Thyroid gland (tissue), 4 donors: ENCODE measurements at regions not wholly inside any gene's neighbourhood (a gene's known extent, or its start where the extent isn't known, plus 50 kb on each side); places are given as distances from the start of the nearest gene placed in this dataset.

Source experiments
- POLR2A ChIP-seq, 2 donors: fragments of 450-650 bp; IDR thresholded peaks; one replicate each; pipeline ENCODE4 v1.6.1; 2017; ENCODE audit warnings: antibody characterized with exemption in 2 of 2, mild to moderate bottlenecking in 2 of 2, moderate library complexity in 1 of 2
- TF ChIP-seq, protein P1 (sequence below), 6 experiments: fragments of 200-600 bp in 3 of 6; fragments of 450-650 bp in 3 of 6; sonication (generic) in 3 of 6; IDR thresholded peaks; one replicate each; pipeline ENCODE4 v1.5.1; 2016 to 2019; ENCODE audit warnings: antibody characterized with exemption in 6 of 6, mild to moderate bottlenecking in 2 of 6, inconsistent platforms in 1 of 6, moderate library complexity in 1 of 6

DNA sequence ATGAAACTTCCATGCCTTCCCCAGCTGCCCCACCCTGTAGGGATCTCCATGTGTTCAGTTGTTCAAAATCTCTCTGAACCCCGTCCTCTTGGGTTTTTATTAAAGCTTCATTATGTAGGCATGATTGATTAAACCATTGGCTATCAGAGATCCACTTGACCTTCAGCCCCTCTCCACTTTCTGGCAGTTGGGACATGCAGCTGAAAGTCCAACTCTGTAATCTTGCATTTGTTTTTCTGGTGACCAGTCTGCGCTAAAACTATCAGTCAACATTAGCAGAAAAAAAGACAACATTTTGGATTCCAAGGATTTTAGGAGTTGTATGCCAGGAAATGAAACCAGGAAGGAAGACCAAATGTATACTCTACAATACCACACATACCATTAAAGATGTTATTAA lies 1115.1 kb downstream of the XPNPEP1 start:
- no peak for TF ChIP-seq POLR2A (IDR thresholded peaks at IDR 0.05)
- TF ChIP-seq, protein P1, sequence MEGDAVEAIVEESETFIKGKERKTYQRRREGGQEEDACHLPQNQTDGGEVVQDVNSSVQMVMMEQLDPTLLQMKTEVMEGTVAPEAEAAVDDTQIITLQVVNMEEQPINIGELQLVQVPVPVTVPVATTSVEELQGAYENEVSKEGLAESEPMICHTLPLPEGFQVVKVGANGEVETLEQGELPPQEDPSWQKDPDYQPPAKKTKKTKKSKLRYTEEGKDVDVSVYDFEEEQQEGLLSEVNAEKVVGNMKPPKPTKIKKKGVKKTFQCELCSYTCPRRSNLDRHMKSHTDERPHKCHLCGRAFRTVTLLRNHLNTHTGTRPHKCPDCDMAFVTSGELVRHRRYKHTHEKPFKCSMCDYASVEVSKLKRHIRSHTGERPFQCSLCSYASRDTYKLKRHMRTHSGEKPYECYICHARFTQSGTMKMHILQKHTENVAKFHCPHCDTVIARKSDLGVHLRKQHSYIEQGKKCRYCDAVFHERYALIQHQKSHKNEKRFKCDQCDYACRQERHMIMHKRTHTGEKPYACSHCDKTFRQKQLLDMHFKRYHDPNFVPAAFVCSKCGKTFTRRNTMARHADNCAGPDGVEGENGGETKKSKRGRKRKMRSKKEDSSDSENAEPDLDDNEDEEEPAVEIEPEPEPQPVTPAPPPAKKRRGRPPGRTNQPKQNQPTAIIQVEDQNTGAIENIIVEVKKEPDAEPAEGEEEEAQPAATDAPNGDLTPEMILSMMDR (IDR thresholded peaks at IDR 0.05) = no peak
